ENCODE measurements at regions not wholly inside any gene's neighbourhood (a gene's known extent, or its start where the extent isn't known, plus 50 kb on each side); places are given as distances from the start of the nearest gene placed in this dataset.
"Not testable (repeated sequence)": the region's sequence is repeated elsewhere in the genome, so short reads cannot be mapped to it uniquely, and the experiment has no call there.

GRCh38 chr6:144922120-144922722, 637.1 kb downstream of the UTRN start:
- H3K9me3 Mint-ChIP-seq: no peaks in the 10 kb centered on the region
- H3K27ac Mint-ChIP-seq: no peak overlapping the region
- ChIA-PET POLR2A (no interaction called here), CTCF (no interaction called here)
- TF ChIP-seq, protein P1, sequence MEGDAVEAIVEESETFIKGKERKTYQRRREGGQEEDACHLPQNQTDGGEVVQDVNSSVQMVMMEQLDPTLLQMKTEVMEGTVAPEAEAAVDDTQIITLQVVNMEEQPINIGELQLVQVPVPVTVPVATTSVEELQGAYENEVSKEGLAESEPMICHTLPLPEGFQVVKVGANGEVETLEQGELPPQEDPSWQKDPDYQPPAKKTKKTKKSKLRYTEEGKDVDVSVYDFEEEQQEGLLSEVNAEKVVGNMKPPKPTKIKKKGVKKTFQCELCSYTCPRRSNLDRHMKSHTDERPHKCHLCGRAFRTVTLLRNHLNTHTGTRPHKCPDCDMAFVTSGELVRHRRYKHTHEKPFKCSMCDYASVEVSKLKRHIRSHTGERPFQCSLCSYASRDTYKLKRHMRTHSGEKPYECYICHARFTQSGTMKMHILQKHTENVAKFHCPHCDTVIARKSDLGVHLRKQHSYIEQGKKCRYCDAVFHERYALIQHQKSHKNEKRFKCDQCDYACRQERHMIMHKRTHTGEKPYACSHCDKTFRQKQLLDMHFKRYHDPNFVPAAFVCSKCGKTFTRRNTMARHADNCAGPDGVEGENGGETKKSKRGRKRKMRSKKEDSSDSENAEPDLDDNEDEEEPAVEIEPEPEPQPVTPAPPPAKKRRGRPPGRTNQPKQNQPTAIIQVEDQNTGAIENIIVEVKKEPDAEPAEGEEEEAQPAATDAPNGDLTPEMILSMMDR (IDR thresholded peaks at IDR 0.05): no peak
- intact Hi-C loops (cut with micrococcal nuclease): no loop called here
- no peak overlapping the region for H3K4me3 Mint-ChIP-seq
- no peaks in the 10 kb centered on the region for H3K4me1 Mint-ChIP-seq
- ATAC-seq (ENCODE audit: low read depth) (no peak), DNase-seq (no peak)
- no peaks in the 10 kb centered on the region for H3K27me3 Mint-ChIP-seq
- H3K36me3 Mint-ChIP-seq (ENCODE audit: low read depth): no peaks in the 10 kb centered on the region

DNA sequence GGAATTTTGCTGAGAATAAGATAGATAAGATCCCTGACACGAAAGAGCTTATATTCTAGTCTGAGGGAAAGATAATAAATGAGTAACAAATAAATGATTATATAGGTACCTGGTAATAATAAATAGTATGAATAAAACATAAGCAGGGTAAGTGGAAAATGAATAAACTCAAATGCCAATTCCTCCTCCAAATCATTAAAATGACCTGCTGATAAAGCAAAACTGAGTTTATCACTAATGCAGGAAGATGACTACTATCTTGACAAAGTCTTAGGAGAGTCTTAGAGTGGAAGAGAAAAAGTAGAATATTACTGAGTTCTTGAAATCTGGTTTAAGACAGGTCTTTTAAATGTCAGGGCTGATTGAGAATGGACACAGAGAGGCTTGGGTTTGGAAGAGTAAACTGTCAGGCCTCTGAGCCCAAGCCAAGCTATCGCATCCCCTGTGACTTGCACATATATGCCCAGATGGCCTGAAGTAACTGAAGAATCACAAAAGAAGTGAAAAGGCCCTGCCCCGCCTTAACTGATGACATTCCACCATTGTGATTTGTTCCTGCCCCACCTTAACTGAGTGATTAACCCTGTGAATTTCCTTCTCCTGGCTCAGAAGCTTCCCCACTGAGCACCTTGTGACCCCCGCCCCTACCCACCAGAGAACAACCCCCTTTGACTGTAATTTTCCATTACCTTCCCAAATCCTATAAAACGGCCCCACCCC, 637.8 kb downstream of the UTRN start:
- DNase-seq; H3K9me3 Mint-ChIP-seq; H3K36me3 Mint-ChIP-seq (ENCODE audit: low read depth); CTCF ChIA-PET; POLR2A ChIA-PET; H3K4me3 Mint-ChIP-seq; H3K27me3 Mint-ChIP-seq; ATAC-seq (ENCODE audit: low read depth); intact Hi-C loops (cut with micrococcal nuclease); H3K27ac Mint-ChIP-seq; H3K4me1 Mint-ChIP-seq: not testable (repeated sequence)

GRCh38 chr6:144923491-144923787, 638.3 kb downstream of the UTRN start:
- H3K27ac Mint-ChIP-seq; POLR2A ChIA-PET; H3K36me3 Mint-ChIP-seq (ENCODE audit: low read depth); H3K27me3 Mint-ChIP-seq; H3K9me3 Mint-ChIP-seq; H3K4me3 Mint-ChIP-seq; intact Hi-C loops (cut with micrococcal nuclease); ATAC-seq (ENCODE audit: low read depth); CTCF ChIA-PET; DNase-seq; H3K4me1 Mint-ChIP-seq: not testable (repeated sequence)

GRCh38 chr6:144928847-144929246, 643.7 kb downstream of the UTRN start:
- ATAC-seq (ENCODE audit: low read depth): no peak
- TF ChIP-seq, protein P1 (IDR thresholded peaks at IDR 0.05): no peak
- peaks cover 3% of the 10 kb centered on the region for H3K27me3 Mint-ChIP-seq
- ChIA-PET POLR2A (no interaction called here), CTCF (interaction anchor here (1.2 kb wide), 1 partner anchor 15 kb away, joined by 3 read pairs; no protein-coding TSS in a partner anchor)
- H3K36me3 Mint-ChIP-seq (ENCODE audit: low read depth): no peaks in the 10 kb centered on the region
- intact Hi-C loops (cut with micrococcal nuclease): no loop called here
- DNase-seq: no peak
- H3K9me3 Mint-ChIP-seq: peaks cover 2% of the 10 kb centered on the region
- H3K4me1 Mint-ChIP-seq: no peaks in the 10 kb centered on the region
- H3K27ac Mint-ChIP-seq: no peak overlapping the region
- H3K4me3 Mint-ChIP-seq: no peak overlapping the region

- intact Hi-C loops (cut with micrococcal nuclease): no loop called here
- Mint-ChIP-seq H3K4me3 (no peak overlapping the region), H3K4me1 (no peaks in the 10 kb centered on the region), H3K27ac (no peak overlapping the region), H3K9me3 (peaks cover 5% of the 10 kb centered on the region), H3K27me3 (peaks cover 3% of the 10 kb centered on the region), H3K36me3 (ENCODE audit: low read depth) (no peaks in the 10 kb centered on the region)
- CTCF ChIA-PET: interaction anchor here (1.2 kb wide), 1 partner anchor 15 kb away, joined by 3 read pairs; no protein-coding TSS in a partner anchor
- ATAC-seq (ENCODE audit: low read depth) (no peak), DNase-seq (no peak)
- TF ChIP-seq, protein P1 (IDR thresholded peaks at IDR 0.05): no peak
- POLR2A ChIA-PET: no interaction called here
Observed at GRCh38 chr6:144929262-144929661, 644.1 kb downstream of the UTRN start.

DNA sequence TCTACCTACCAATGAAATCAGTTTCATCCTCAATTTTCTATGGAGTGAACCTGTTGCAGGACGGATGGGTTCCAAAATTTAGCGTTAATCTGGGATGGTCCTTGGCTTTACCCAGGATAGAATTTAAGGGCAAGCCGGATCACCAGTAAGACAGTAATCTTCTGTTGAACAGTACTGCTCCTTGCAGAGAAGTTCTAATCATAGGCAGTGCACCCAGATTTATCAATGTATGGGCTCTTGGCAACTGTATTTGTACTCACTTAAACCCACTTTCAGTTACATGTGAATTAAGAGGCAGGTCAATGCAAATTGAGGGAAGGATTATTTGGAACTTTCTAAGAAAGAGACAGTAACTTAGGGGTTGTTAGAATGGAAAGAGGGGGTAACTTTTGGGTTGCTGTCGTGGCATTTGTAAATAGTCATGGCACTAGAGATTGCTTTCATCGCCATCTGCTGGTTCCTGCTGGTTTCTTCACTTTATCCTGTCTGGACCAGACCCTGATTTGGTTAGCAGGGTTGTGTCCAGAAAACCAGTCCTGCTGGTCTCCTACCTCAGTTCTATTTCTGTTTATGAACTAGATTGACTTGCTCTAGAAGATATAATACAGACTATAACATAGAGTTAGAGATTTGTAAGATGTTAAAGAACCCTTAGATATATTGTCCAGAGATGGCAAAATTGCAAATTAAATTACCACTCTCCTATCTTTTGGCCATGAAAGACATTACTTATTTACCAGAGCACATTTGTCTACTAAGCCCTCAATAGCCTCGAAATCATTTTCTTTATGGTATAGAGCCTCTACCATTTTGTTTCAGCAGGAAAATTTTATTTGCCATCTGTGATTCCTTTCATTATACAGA, 646.3 kb downstream of the UTRN start:
- Mint-ChIP-seq H3K27ac (no peak overlapping the region), H3K27me3 (peaks cover 5% of the 10 kb centered on the region), H3K4me3 (no peak overlapping the region), H3K4me1 (no peaks in the 10 kb centered on the region), H3K9me3 (peaks cover 8% of the 10 kb centered on the region), H3K36me3 (ENCODE audit: low read depth) (no peaks in the 10 kb centered on the region)
- TF ChIP-seq, protein P1 (IDR thresholded peaks at IDR 0.05): no peak
- ATAC-seq (ENCODE audit: low read depth) (no peak), DNase-seq (no peak)
- POLR2A ChIA-PET: no interaction called here
- intact Hi-C loops (cut with micrococcal nuclease): loop anchor here (1.0 to 10.0 kb wide), 3 partner anchors 346 to 1354 kb away; no protein-coding TSS in a partner anchor
- CTCF ChIA-PET: interaction anchor here (1.4 to 1.7 kb wide), 2 partner anchors 346 to 350 kb away, joined by 5 to 6 read pairs; no protein-coding TSS in a partner anchor
